C4-2B (cell line): ENCODE measurements at regions not wholly inside any gene's neighbourhood (a gene's known extent, or its start where the extent isn't known, plus 50 kb on each side); places are given as distances from the start of the nearest gene placed in this dataset.

Source experiments
- ZFX ChIP-seq: fragments of 450-650 bp; IDR thresholded peaks from 2 replicates; pipeline ENCODE4 v1.6.1; 2017
- TF ChIP-seq, protein P1 (sequence below): fragments of 450-650 bp; conservative IDR thresholded peaks from 2 replicates; pipeline ENCODE4 v1.5.1; 2017; ENCODE audit warnings: mild to moderate bottlenecking

- TF ChIP-seq, protein P1, sequence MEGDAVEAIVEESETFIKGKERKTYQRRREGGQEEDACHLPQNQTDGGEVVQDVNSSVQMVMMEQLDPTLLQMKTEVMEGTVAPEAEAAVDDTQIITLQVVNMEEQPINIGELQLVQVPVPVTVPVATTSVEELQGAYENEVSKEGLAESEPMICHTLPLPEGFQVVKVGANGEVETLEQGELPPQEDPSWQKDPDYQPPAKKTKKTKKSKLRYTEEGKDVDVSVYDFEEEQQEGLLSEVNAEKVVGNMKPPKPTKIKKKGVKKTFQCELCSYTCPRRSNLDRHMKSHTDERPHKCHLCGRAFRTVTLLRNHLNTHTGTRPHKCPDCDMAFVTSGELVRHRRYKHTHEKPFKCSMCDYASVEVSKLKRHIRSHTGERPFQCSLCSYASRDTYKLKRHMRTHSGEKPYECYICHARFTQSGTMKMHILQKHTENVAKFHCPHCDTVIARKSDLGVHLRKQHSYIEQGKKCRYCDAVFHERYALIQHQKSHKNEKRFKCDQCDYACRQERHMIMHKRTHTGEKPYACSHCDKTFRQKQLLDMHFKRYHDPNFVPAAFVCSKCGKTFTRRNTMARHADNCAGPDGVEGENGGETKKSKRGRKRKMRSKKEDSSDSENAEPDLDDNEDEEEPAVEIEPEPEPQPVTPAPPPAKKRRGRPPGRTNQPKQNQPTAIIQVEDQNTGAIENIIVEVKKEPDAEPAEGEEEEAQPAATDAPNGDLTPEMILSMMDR = no peak
- TF ChIP-seq ZFX = no peak
Observed at GRCh38 chr15:45913451-45913850, 278.6 kb downstream of the SQOR start.
